ENCODE measurements at regions not wholly inside any gene's neighbourhood (a gene's known extent, or its start where the extent isn't known, plus 50 kb on each side); places are given as distances from the start of the nearest gene placed in this dataset.
"Not testable (repeated sequence)": the region's sequence is repeated elsewhere in the genome, so short reads cannot be mapped to it uniquely, and the experiment has no call there.

- DNase-seq (ENCODE audit: low read depth in 1 of 2, low spot score in 1 of 2) = no peak
- no peak for TF ChIP-seq JUND (IDR thresholded peaks at IDR 0.05; ENCODE audit: low read depth)
- in situ Hi-C loops (cut with HindIII; ENCODE audit: low pct_unique_long_range_greater_than_20kb, low sequenced_read_pairs) = no loop called here
Observed at GRCh38 chr4:53890461-53890860, 173.9 kb downstream of the CHIC2 start.

- in situ Hi-C loops (cut with HindIII; ENCODE audit: low pct_unique_long_range_greater_than_20kb, low sequenced_read_pairs) = no loop called here
- no peak for DNase-seq (ENCODE audit: low read depth in 1 of 2, low spot score in 1 of 2)
- TF ChIP-seq JUND (IDR thresholded peaks at IDR 0.05; ENCODE audit: low read depth) = no peak
Observed at GRCh38 chr4:53889326-53890055, 174.9 kb downstream of the CHIC2 start.

DNA sequence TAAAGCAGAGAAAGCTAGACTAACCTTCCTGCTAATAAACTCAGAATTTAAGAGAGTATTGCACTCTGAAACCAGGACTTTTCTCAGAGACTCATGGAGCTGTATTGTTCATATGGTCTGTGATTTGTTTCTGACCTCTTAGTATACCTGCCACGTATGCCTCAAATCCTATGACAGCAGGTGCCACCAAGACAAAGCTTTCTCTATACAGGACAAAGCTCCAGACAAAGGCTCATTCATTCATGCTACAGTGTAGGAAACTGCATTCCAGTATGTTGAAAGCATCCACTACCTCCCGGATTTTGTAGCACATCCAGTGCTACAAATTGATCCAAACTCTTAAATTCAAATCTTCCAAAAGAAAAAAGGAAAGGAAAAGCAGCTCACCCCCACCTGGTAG is 178.3 kb downstream of the CHIC2 start:
- DNase-seq (ENCODE audit: low read depth in 1 of 2, low spot score in 1 of 2) = no peak
- no peak for TF ChIP-seq JUND (IDR thresholded peaks at IDR 0.05; ENCODE audit: low read depth)
- in situ Hi-C loops (cut with HindIII; ENCODE audit: low pct_unique_long_range_greater_than_20kb, low sequenced_read_pairs) = no loop called here

DNA sequence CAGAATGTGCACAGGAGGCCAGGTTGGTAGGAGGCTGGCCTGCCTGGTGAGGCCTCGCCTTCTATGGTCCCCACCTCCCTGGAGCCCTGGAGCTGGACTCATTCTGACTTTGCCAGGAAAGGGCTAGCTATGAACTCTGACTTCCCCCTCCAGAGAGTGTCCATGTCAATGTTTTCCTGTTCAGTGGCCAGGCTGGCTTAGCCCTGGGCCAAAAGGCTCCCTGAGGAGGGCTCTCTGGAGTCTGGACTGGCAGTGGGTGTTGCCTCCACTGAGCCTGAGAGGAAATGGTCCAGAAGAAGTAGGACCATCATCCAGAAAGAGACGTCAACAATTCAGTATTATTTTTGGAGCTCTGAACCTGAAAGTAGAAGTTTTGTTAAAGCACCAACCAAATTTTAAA is 178.7 kb downstream of the CHIC2 start:
- DNase-seq (ENCODE audit: low read depth in 1 of 2, low spot score in 1 of 2) = no peak
- in situ Hi-C loops (cut with HindIII; ENCODE audit: low pct_unique_long_range_greater_than_20kb, low sequenced_read_pairs) = no loop called here
- no peak for TF ChIP-seq JUND (IDR thresholded peaks at IDR 0.05; ENCODE audit: low read depth)

GRCh38 chr4:53877096-53877495 is 187.3 kb downstream of the CHIC2 start:
- in situ Hi-C loops (cut with HindIII; ENCODE audit: low pct_unique_long_range_greater_than_20kb, low sequenced_read_pairs); DNase-seq (ENCODE audit: low read depth in 1 of 2, low spot score in 1 of 2): not testable (repeated sequence)

DNA sequence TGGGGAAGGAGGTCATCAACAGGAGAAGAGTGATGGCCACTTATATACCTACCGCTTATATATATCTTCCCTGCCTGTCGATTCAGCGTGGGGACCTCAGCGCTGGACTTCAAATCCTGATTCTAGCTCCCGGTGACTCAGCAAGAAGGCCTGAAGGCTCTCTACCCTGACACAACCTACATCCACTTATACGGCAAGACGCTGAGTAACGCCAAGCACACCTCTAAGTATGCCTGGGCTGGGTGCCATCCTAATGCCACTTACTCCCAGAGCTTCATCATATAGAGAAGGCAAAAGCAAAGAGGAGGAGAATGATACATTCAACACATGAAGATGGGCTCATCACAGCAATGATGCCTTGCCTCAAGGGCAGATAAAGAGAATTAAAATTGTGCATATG is 198.3 kb downstream of the CHIC2 start:
- no peak for TF ChIP-seq JUND (IDR thresholded peaks at IDR 0.05; ENCODE audit: low read depth)
- in situ Hi-C loops (cut with HindIII; ENCODE audit: low pct_unique_long_range_greater_than_20kb, low sequenced_read_pairs) = no loop called here
- no peak for DNase-seq (ENCODE audit: low read depth in 1 of 2, low spot score in 1 of 2)

- in situ Hi-C loops (cut with HindIII; ENCODE audit: low pct_unique_long_range_greater_than_20kb, low sequenced_read_pairs) = no loop called here
- no peak for TF ChIP-seq JUND (IDR thresholded peaks at IDR 0.05; ENCODE audit: low read depth)
- no peak for DNase-seq (ENCODE audit: low read depth in 1 of 2, low spot score in 1 of 2)
Observed at GRCh38 chr4:53865054-53865453, 199.4 kb downstream of the CHIC2 start.

DNA sequence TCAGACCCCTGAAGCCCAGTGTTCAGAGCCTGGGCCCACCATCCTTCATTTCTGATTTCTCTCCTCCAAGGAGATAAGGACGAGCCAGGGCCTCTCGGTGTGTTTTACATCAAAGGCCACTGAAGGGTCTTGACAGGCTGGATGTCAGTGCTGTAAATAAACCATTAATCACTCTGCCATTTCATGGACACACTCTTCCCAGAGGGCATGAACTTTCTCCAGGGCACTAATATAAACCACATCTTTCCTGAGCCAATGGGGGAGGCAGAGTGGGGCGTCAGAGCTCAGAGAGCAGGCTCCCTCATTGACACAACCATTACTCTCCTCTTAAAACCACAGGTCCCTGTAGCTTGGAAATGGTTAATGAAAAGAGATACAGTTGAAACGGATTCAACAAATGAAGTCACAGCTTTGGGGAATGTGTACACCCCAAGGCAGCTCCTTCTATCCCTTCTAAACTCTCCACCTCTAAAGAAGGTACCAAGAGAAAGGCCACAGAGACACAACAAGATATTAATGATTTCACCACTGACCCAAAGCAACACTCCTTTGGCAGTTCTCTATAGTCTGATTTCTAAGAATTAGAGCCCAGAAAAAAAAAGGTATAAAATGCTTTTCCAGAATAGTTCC is 200.6 kb downstream of the CHIC2 start:
- DNase-seq (ENCODE audit: low read depth in 1 of 2, low spot score in 1 of 2) = no peak
- in situ Hi-C loops (cut with HindIII; ENCODE audit: low pct_unique_long_range_greater_than_20kb, low sequenced_read_pairs) = no loop called here
- TF ChIP-seq JUND (IDR thresholded peaks at IDR 0.05; ENCODE audit: low read depth) = no peak

- DNase-seq (ENCODE audit: low read depth in 1 of 2, low spot score in 1 of 2) = no peak
- no peak for TF ChIP-seq JUND (IDR thresholded peaks at IDR 0.05; ENCODE audit: low read depth)
- in situ Hi-C loops (cut with HindIII; ENCODE audit: low pct_unique_long_range_greater_than_20kb, low sequenced_read_pairs) = no loop called here
Observed at GRCh38 chr4:53863158-53863557, 201.2 kb downstream of the CHIC2 start.

DNA sequence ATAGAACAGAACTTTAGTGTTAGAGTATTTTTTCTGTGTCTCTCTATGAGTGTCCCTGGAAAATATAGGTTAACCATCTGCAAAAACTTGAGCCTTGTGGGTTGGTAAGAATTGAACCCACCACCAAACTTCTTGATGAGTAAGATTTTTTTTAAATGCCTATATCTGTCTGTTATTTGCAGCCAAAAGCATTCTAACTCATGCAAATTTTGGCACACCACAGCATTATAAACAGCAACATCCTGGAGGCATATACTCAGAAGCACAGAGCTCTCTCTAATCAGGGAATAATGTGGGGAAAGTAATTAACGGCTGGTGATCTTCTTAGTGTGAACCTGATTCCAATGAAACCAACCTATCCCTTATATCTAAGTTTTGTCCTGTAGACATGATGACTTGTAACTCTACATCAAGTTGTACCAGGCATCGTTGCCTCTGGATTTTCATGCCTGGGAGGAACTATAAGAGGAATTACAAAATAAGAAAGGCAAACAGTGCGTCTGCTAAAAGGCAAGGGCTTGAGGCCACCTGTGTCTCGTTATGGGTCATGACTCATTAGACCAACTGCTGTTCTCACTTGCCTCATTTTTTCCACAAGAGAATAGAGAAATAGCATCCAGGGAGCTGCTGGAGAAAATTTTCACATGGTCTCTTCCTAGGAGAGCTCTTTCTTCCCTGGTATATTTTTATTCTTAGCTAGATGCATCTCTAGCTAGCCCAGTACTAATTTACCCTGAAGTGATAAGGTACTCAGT is 202.4 kb downstream of the CHIC2 start:
- no peak for DNase-seq (ENCODE audit: low read depth in 1 of 2, low spot score in 1 of 2)
- TF ChIP-seq JUND (IDR thresholded peaks at IDR 0.05; ENCODE audit: low read depth) = no peak
- in situ Hi-C loops (cut with HindIII; ENCODE audit: low pct_unique_long_range_greater_than_20kb, low sequenced_read_pairs) = no loop called here

DNA sequence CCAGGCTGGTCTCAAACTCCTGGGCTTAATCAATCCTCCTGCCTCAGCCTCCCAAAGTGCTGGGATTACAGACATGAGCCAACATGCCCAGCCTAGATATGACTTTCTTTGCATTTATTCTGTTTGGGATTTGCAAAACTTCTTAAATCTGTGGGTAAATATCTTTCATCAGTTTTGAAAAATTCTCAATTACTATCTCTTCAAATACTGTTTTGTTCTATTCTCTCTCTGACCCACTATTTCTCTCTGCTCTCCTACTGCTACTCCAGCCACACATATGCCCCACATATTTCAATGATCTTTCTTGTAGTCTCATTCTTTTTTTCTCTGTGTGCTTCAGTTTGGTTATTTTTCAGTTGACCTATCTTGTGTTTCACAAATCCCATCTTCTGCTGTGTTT is 205.1 kb downstream of the CHIC2 start:
- in situ Hi-C loops (cut with HindIII; ENCODE audit: low pct_unique_long_range_greater_than_20kb, low sequenced_read_pairs) = no loop called here
- no peak for DNase-seq (ENCODE audit: low read depth in 1 of 2, low spot score in 1 of 2)
- no peak for TF ChIP-seq JUND (IDR thresholded peaks at IDR 0.05; ENCODE audit: low read depth)

DNA sequence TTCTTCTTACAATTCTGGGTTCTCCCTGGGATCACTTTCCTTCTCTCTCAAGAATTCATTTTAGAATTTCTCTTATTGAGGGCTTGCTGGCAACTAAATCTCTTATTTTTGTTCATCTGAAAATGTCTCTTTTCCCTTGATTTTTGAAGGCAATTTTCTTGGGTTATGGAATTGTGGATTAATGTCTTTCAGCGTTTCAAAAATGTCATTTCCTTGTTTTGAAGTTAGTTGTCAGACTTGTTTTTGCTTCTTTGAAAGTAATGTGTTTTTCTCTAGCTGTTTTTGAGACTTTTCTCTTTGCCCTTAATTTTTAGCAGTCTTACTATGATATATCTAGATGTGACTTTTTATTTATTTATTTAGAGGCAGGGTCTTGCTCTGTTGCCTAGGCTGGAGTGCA is 205.7 kb downstream of the CHIC2 start:
- DNase-seq (ENCODE audit: low read depth in 1 of 2, low spot score in 1 of 2) = no peak
- in situ Hi-C loops (cut with HindIII; ENCODE audit: low pct_unique_long_range_greater_than_20kb, low sequenced_read_pairs) = no loop called here
- no peak for TF ChIP-seq JUND (IDR thresholded peaks at IDR 0.05; ENCODE audit: low read depth)

- TF ChIP-seq JUND (IDR thresholded peaks at IDR 0.05; ENCODE audit: low read depth) = no peak
- DNase-seq (ENCODE audit: low read depth in 1 of 2, low spot score in 1 of 2) = no peak
- in situ Hi-C loops (cut with HindIII; ENCODE audit: low pct_unique_long_range_greater_than_20kb, low sequenced_read_pairs) = no loop called here
Observed at GRCh38 chr4:53855581-53856250, 208.7 kb downstream of the CHIC2 start.
